A673 (cell line): ENCODE measurements at regions not wholly inside any gene's neighbourhood (a gene's known extent, or its start where the extent isn't known, plus 50 kb on each side); places are given as distances from the start of the nearest gene placed in this dataset.

Experiments used
- EZH2 ChIP-seq: fragments of 200-600 bp; sonication (generic); IDR thresholded peaks from 2 replicates; pipeline ENCODE4 v1.6.1; 2017; ENCODE audit warnings: borderline replicate concordance, low read depth, mild to moderate bottlenecking, mixed read lengths, antibody characterized with exemption, low read length; ENCODE audit not compliant: poor library complexity, severe bottlenecking
- TF ChIP-seq, protein P1 (sequence below): fragments of 300-800, 200-600 bp; sonication (generic); conservative IDR thresholded peaks from 2 replicates; pipeline ENCODE4 v1.5.1; 2017; ENCODE audit warnings: low read depth, mild to moderate bottlenecking, antibody characterized with exemption, low read length, moderate library complexity, mixed read lengths

DNA sequence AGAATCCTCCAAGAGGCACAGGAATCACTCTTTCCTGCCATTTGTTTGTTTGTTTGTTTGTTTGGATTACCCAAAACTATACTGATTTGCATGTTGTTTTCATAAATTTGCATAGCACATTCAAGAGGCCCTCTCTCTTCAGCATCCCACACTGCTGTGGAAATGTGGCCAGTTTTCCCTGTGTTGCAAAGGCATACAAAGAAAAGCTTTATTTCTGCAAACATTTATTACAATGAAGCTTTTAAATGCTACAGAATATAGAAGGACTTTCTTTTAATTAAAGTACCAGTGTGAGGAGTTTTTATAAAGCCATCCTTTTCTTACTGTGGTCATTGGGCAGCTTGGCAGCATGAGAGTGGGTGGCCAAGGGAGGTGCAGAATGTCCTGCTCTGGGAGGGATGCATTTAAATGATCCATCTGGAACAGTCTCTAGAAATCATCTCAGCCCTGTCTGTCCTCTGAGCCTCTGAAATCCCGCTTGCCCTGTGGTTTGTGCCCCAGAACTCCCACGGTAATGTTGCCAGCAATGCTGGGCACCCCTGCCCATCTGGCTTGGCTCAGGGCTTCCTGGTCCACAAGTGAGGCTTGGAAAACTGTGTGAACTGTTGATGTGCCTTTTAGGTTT, 356.8 kb upstream of the KIF2A start:
- TF ChIP-seq, protein P1, sequence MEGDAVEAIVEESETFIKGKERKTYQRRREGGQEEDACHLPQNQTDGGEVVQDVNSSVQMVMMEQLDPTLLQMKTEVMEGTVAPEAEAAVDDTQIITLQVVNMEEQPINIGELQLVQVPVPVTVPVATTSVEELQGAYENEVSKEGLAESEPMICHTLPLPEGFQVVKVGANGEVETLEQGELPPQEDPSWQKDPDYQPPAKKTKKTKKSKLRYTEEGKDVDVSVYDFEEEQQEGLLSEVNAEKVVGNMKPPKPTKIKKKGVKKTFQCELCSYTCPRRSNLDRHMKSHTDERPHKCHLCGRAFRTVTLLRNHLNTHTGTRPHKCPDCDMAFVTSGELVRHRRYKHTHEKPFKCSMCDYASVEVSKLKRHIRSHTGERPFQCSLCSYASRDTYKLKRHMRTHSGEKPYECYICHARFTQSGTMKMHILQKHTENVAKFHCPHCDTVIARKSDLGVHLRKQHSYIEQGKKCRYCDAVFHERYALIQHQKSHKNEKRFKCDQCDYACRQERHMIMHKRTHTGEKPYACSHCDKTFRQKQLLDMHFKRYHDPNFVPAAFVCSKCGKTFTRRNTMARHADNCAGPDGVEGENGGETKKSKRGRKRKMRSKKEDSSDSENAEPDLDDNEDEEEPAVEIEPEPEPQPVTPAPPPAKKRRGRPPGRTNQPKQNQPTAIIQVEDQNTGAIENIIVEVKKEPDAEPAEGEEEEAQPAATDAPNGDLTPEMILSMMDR = no peak
- no peak for TF ChIP-seq EZH2
